GM12874 (cell line): ENCODE measurements at regions not wholly inside any gene's neighbourhood (a gene's known extent, or its start where the extent isn't known, plus 50 kb on each side); places are given as distances from the start of the nearest gene placed in this dataset.

ENCODE experiments used
- TF ChIP-seq, protein P1 (sequence below): IDR thresholded peaks from 2 replicates; pipeline ENCODE4 v1.5.1; 2011; ENCODE audit warnings: low read depth, mild to moderate bottlenecking, control low read depth, low read length, moderate library complexity; ENCODE audit not compliant: insufficient read depth

GRCh38 chr3:124246949-124247348, 255.0 kb upstream of the ROPN1 start:
- TF ChIP-seq, protein P1, sequence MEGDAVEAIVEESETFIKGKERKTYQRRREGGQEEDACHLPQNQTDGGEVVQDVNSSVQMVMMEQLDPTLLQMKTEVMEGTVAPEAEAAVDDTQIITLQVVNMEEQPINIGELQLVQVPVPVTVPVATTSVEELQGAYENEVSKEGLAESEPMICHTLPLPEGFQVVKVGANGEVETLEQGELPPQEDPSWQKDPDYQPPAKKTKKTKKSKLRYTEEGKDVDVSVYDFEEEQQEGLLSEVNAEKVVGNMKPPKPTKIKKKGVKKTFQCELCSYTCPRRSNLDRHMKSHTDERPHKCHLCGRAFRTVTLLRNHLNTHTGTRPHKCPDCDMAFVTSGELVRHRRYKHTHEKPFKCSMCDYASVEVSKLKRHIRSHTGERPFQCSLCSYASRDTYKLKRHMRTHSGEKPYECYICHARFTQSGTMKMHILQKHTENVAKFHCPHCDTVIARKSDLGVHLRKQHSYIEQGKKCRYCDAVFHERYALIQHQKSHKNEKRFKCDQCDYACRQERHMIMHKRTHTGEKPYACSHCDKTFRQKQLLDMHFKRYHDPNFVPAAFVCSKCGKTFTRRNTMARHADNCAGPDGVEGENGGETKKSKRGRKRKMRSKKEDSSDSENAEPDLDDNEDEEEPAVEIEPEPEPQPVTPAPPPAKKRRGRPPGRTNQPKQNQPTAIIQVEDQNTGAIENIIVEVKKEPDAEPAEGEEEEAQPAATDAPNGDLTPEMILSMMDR, result peak; percentile 50; the same call in 1 of the 2 replicates

- TF ChIP-seq, protein P1, result no peak
These were observed 256.6 kb upstream of the ROPN1 start for GRCh38 chr3:124248471-124249028.

GRCh38 chr3:124249038-124249437, 257.1 kb upstream of the ROPN1 start:
- TF ChIP-seq, protein P1, result no peak

DNA sequence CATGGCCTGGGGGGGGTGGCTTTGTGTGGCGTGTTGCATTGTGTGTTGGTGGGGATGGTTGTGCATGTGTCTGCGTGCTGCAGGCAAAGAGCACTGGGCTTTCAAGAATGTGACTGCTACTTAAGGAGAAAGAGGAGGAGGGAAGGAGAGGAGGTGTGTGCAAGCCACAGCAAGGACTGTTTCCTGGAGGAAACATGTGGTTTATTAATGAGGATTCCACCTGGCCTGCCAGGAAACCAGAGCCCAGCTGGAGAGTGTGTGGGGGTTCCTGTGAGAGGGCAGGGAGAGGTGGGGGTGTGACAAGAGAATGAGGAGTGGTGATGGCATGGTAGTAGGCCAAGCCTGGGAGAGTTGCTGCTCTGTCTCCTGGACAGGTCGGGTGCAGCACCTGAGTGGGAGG, 258.1 kb upstream of the ROPN1 start:
- TF ChIP-seq, protein P1, result no peak

DNA sequence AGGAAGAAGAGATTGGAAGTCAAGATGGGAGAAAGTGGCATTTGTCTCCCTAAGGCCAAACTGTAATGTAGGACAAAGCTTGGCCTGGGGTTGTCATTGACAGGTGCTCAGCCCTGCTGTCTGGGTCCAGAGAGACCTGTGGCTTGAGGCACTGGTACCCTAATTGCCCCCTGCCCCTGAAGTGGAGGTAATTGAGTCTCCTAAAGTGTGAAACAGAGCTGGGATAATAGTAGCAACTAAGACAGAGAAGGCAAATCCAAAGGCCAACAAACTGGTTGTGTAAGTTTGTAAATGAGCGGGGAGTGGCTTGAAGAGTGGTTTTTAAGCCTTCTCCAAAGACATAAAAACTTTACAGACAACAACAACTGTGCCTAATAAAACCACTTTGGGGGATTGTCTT, 264.2 kb upstream of the ROPN1 start:
- TF ChIP-seq, protein P1, result no peak

GRCh38 chr3:124256599-124256998, 264.7 kb upstream of the ROPN1 start:
- TF ChIP-seq, protein P1, result no peak

DNA sequence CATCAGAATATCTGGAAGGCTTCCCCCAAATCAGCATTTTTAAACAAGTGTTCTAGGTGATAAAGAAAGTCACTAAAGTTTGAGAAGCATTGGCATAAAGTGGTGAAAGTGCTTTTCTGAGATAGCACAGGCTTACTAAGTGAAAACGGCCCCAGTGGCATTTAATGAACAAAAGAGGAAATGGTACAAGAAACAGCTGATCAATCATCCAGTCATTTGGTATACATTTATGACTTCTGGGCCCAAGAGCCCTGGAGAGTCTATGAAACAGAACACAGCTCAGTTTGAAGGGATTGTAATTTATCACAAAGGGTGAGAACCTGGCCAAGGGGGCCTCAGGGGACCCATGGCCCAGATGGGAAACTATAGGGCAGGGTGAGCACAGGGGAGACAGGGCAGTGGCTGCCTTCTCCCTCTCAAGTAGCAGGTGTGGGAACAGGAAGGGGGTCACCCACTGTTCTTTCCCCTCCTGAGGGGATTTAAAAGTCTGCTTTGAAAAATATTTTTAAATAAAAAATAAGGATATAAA, 265.5 kb upstream of the ROPN1 start:
- TF ChIP-seq, protein P1, result no peak
